ENCODE measurements at regions not wholly inside any gene's neighbourhood (a gene's known extent, or its start where the extent isn't known, plus 50 kb on each side); places are given as distances from the start of the nearest gene placed in this dataset.
A peak's percentile ranks its signal among the peaks of the same experiment; 100 is the strongest.
"Not testable (repeated sequence)": the region's sequence is repeated elsewhere in the genome, so short reads cannot be mapped to it uniquely, and the experiment has no call there.

DNA sequence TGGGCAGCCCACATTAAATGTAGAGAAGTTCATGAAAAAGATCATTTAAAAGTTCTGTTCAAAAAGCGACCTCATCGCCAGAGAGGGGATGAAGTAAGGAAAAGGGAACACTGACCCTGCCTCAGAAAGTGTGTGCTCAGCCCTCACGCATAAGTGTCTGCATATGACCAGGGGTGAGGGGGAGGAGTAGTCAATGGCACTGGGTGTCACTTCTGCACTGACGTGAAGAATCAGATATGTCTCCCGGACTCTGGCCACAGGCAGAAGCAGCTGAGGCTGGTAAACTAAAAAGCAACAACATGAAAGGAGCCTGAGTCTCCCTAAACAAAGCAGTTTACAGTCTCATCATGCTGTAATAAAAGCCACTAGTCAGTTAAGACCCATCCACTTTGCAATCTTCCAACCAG lies 168.5 kb downstream of the AVL9 start:
- peak; percentile 65 to 81 for ATAC-seq

DNA sequence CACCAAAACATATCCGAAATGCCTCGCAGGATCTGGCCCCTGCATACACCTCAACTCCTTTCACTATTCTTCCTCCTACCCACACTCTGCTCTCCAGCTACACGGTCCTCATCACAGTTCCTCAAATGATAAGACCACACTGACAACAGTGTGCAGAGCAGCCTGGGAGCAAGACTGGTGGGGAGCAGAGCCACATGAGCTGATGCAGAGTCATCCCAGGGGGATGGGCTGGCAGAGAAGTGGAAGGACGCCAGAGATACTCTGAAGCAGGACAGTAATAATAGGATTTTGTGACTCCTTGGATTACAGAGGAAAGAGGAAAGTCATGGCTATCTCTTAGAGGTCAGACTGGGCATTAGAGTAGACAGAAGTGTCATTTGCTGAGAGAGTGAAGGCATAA lies 167.2 kb downstream of the AVL9 start:
- H3K27me3 ChIP-seq (ENCODE audit: control insufficient read depth, insufficient read depth); intact Hi-C loops (cut with DNase I); H3K4me3 ChIP-seq (ENCODE audit: low read length); H3K9me3 ChIP-seq (ENCODE audit: control insufficient read depth, low read length); H3K27ac ChIP-seq (ENCODE audit: low read length); H3K4me1 ChIP-seq (ENCODE audit: control insufficient read depth, insufficient read depth, low read length): not testable (repeated sequence)
- 62% methylated on average over 4 of the region's 4 CpGs for WGBS
- ATAC-seq (peak; percentile 45 to 64), DNase-seq (peak in 1 of 3 donors; percentile 22)

More for the DNA sequence above, 168.5 kb downstream of the AVL9 start:
- H3K27me3 ChIP-seq (ENCODE audit: control insufficient read depth, insufficient read depth); H3K4me1 ChIP-seq (ENCODE audit: control insufficient read depth, insufficient read depth, low read length); H3K9me3 ChIP-seq (ENCODE audit: control insufficient read depth, low read length); H3K4me3 ChIP-seq (ENCODE audit: low read length); DNase-seq; intact Hi-C loops (cut with DNase I); H3K27ac ChIP-seq (ENCODE audit: low read length): not testable (repeated sequence)
- WGBS, result 79% methylated on average over 5 of the region's 5 CpGs

DNA sequence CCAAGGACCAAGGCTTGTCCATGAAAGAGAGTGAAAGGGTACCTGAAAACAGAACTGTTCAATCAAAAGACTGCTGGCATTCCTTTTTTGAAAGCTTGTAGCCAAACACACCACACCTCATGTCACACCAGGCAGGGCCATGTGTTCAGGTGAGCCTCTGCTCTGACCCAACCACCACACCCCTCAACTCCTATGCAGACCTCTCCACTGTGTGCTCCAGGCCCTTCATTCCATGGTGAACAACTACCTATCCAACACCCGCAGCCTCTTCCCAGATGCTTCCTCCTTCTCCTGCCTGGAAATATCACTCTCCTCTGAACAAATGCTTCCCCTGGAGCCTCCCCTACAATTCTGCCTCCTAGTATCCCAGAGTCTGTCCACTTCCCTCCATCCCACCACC lies 166.6 kb downstream of the AVL9 start:
- H3K4me3 ChIP-seq (ENCODE audit: low read length), result no peak overlapping the region
- H3K9me3 ChIP-seq (ENCODE audit: control insufficient read depth, low read length), result no peaks in the 10 kb centered on the region
- no peaks in the 10 kb centered on the region for H3K4me1 ChIP-seq (ENCODE audit: control insufficient read depth, insufficient read depth, low read length)
- ATAC-seq (peak in 1 of 2 donors; percentile 9), DNase-seq (no peak)
- 92% methylated on average over 1 of the region's 1 CpG for WGBS
- intact Hi-C loops (cut with DNase I), result no loop called here
- H3K27ac ChIP-seq (ENCODE audit: low read length), result no peak overlapping the region
- H3K27me3 ChIP-seq (ENCODE audit: control insufficient read depth, insufficient read depth), result no peaks in the 10 kb centered on the region

DNA sequence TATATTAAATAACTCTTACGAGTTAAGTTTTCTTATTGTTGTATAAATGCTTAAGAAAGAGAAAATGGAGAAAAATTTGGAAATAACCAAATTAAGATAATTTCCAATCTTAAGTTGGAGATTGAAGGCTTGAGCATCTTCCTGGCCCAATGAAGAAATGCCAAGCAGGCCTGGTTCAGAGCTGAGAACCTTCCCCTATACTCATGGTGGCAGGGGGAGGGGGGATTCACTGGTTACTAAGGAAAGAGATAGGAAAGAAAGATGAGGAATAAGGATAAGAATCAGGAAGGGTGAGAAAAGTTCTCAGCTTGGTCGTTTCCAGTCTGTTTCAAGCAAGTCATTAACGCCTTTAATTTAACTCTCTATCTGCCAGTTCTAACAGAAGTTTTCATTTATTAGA lies 166.2 kb downstream of the AVL9 start:
- Histone ChIP-seq H3K4me1 (ENCODE audit: control insufficient read depth, insufficient read depth, low read length) (no peaks in the 10 kb centered on the region), H3K9me3 (ENCODE audit: control insufficient read depth, low read length) (no peaks in the 10 kb centered on the region), H3K27me3 (ENCODE audit: control insufficient read depth, insufficient read depth) (no peaks in the 10 kb centered on the region), H3K27ac (ENCODE audit: low read length) (no peak overlapping the region), H3K4me3 (ENCODE audit: low read length) (no peak overlapping the region)
- intact Hi-C loops (cut with DNase I), result no loop called here
- ATAC-seq (no peak), DNase-seq (no peak)
- 57% methylated on average over 3 of the region's 3 CpGs for WGBS

DNA sequence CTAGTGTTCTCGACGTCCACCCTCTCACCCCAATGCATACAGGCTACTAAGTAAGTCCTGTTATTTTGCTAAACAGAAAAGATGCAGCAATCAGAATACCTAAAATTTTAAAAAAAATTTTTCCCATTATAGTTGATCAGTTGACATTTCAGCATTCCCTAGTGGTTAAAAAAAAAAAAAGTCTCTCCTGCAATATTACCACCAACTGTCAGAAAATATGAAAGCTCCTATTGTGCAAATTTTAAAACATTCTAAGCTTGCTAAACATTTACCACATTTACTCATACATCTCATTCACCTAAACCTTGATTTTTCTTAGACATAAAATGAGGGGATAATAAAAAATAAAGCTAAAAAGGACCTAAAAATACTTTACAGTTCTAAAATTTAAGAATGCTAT lies 165.6 kb downstream of the AVL9 start:
- Histone ChIP-seq H3K4me1 (ENCODE audit: control insufficient read depth, insufficient read depth, low read length) (no peaks in the 10 kb centered on the region), H3K4me3 (ENCODE audit: low read length) (no peak overlapping the region), H3K9me3 (ENCODE audit: control insufficient read depth, low read length) (no peaks in the 10 kb centered on the region), H3K27ac (ENCODE audit: low read length) (no peak overlapping the region), H3K27me3 (ENCODE audit: control insufficient read depth, insufficient read depth) (no peaks in the 10 kb centered on the region)
- intact Hi-C loops (cut with DNase I), result no loop called here
- DNase-seq (no peak), ATAC-seq (no peak)
- 90% methylated on average over 2 of the region's 2 CpGs for WGBS

DNA sequence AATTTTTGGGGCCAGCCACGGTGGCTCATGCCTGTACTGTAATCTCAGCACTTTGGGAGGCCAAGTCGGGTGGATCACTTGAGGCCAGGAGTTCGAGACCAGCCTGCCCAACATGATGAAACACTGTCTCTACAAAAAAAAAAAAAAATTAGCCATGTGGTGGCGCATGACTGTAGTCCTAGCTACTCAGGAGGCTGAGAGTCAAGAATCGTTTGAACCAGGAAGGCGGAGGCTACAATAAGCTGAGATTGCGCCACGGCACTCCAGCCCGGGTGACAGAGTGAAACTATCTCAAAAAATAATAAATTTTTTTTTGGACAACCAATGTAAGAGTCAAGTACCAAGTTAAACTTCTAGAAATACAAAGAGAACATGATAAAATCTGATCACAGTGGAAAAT lies 164.6 kb downstream of the AVL9 start:
- intact Hi-C loops (cut with DNase I), result no loop called here
- Histone ChIP-seq H3K4me3 (ENCODE audit: low read length) (no peak overlapping the region), H3K27me3 (ENCODE audit: control insufficient read depth, insufficient read depth) (no peaks in the 10 kb centered on the region), H3K27ac (ENCODE audit: low read length) (no peak overlapping the region), H3K4me1 (ENCODE audit: control insufficient read depth, insufficient read depth, low read length) (no peaks in the 10 kb centered on the region), H3K9me3 (ENCODE audit: control insufficient read depth, low read length) (no peaks in the 10 kb centered on the region)
- no peak for ATAC-seq
- peak in 1 of 3 donors; percentile 21 for DNase-seq
- 93% methylated on average over 9 of the region's 9 CpGs for WGBS

DNA sequence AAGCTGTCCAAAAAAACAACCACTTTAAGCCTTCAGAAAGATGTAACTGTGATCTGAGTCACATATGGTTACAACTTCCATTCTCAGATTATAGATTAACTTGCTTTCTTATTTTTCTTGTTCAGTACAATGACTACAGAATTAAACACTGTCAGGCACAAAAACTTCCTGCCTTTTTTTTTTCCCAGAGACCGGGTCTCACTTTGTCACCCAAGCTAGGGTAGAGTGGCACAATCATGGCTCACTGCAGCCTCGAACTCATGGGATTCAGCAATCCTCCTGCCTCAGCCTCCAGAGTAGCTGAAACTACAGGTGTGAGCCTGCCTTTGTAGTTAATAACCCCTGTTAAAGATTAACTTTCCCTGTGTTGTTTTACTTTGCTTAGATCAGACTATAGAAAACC lies 163.2 kb downstream of the AVL9 start:
- no peaks in the 10 kb centered on the region for H3K27me3 ChIP-seq (ENCODE audit: control insufficient read depth, insufficient read depth)
- H3K9me3 ChIP-seq (ENCODE audit: control insufficient read depth, low read length), result no peaks in the 10 kb centered on the region
- 77% methylated on average over 2 of the region's 2 CpGs for WGBS
- no peaks in the 10 kb centered on the region for H3K4me1 ChIP-seq (ENCODE audit: control insufficient read depth, insufficient read depth, low read length)
- H3K27ac ChIP-seq (ENCODE audit: low read length), result no peak overlapping the region
- intact Hi-C loops (cut with DNase I), result no loop called here
- ATAC-seq (no peak), DNase-seq (no peak)
- H3K4me3 ChIP-seq (ENCODE audit: low read length), result no peak overlapping the region

DNA sequence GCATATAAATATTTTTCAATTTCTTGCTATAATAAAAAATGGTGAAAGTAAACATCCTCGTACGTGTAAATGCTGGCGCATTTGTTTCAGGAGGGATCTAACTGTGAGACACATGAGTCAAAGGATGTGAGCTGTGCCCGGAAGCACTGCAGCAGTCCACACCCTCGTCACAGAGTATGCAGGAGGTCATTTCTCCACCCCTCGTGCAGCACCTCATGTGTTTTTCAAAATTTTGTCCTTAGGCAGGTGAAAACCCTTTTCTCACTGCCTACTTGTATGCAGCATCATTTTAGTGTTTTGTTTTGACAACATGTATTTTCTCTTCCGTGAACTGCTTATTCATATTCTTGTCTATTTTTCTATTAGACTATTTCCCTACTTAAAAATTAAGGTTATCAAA lies 162.7 kb downstream of the AVL9 start:
- WGBS, result 75% methylated on average over 7 of the region's 7 CpGs

DNA sequence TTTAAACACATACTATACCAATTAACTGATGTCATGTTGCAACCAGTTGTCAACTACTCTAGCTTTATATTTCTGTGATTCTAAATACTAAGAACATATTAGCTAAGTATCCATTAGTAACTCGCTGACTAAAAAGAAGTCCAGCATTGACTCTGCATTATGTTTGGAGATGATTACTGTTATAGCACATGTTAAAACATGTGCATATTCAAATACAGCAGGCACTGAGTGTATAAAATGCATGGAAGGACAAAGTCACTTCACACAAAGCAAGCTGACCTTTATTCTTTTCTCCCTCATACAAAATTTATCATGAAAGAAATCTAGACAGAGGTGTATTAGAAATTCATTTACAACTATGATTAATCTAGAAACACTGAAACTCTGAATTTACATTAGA lies 159.3 kb downstream of the AVL9 start:
- H3K4me3 ChIP-seq (ENCODE audit: low read length); DNase-seq; H3K27me3 ChIP-seq (ENCODE audit: control insufficient read depth, insufficient read depth); ATAC-seq; intact Hi-C loops (cut with DNase I); H3K27ac ChIP-seq (ENCODE audit: low read length); H3K4me1 ChIP-seq (ENCODE audit: control insufficient read depth, insufficient read depth, low read length); H3K9me3 ChIP-seq (ENCODE audit: control insufficient read depth, low read length): not testable (repeated sequence)
- 96% methylated on average over 1 of the region's 1 CpG for WGBS

More for the DNA sequence above, 162.7 kb downstream of the AVL9 start:
- peak in 1 of 2 donors; percentile 92 for ATAC-seq
- Histone ChIP-seq H3K9me3 (ENCODE audit: control insufficient read depth, low read length) (no peaks in the 10 kb centered on the region), H3K4me3 (ENCODE audit: low read length) (no peak overlapping the region), H3K27ac (ENCODE audit: low read length) (no peak overlapping the region), H3K27me3 (ENCODE audit: control insufficient read depth, insufficient read depth) (no peaks in the 10 kb centered on the region), H3K4me1 (ENCODE audit: control insufficient read depth, insufficient read depth, low read length) (no peaks in the 10 kb centered on the region)
- intact Hi-C loops (cut with DNase I), result no loop called here
- DNase-seq, result peak in 1 of 3 donors; percentile 11

DNA sequence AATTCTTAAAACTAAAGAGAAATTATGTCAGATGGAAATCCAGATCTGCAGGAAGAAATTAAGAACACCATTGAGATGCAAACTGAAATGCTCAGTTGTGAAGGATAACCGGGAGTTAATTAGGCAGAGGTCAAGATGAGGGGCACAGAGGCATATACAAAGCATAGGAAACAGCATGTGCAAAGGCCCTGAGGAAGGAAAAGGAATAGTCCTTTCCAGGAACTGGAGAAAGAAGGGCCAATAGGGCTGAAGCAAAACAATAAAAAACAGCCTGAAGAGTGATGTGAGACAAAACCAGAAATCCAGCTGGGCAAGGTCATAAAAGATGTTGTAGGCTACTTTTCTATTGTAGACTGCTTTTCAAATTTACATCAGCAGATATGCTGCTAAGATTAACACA lies 155.1 kb downstream of the AVL9 start:
- WGBS, result 88% methylated on average over 1 of the region's 1 CpG
- H3K27me3 ChIP-seq (ENCODE audit: control insufficient read depth, insufficient read depth); intact Hi-C loops (cut with DNase I): not testable (repeated sequence)

DNA sequence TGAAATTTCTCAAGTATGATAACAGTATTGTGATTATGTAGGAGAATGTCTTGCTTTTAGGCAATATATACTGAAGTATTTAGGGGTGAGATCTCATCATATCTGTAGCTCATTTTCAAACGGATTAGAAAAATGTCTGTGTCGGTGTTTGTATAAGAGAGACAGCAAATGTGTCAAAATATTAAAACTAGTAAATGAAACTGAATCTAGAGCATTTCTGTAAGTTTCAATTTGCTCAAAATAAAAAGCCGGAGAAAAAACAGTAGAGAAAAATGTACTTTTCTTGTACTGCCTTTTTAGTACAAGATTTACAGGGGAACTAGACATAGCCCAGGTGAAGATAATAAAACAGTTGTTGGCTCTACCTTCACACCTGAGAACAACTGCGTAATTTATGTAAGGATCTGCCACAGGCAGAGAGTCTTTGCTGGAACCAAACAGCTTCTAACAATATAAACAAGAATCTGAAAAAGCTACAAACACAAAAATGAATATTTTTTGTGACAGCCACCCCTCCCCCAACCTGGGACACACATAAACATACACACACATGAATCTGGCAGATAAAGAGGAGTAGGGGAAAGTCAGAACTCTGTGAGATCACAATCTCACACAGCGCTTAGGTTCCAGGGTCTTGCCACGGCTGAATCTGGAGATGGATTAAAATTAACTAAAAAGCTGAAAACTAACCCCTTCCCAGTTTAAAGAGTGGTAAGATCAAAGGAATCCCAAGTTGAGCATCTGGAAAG lies 153.3 kb downstream of the AVL9 start:
- ATAC-seq (no peak), DNase-seq (no peak)
- intact Hi-C loops (cut with DNase I), result no loop called here
- H3K9me3 ChIP-seq (ENCODE audit: control insufficient read depth, low read length), result no peaks in the 10 kb centered on the region
- no peaks in the 10 kb centered on the region for H3K4me1 ChIP-seq (ENCODE audit: control insufficient read depth, insufficient read depth, low read length)
- 85% methylated on average over 6 of the region's 6 CpGs for WGBS
- no peak overlapping the region for H3K4me3 ChIP-seq (ENCODE audit: low read length)
- H3K27me3 ChIP-seq (ENCODE audit: control insufficient read depth, insufficient read depth), result no peaks in the 10 kb centered on the region
- no peak overlapping the region for H3K27ac ChIP-seq (ENCODE audit: low read length)

More for the DNA sequence above, 155.1 kb downstream of the AVL9 start:
- H3K9me3 ChIP-seq (ENCODE audit: control insufficient read depth, low read length); DNase-seq; H3K4me3 ChIP-seq (ENCODE audit: low read length); ATAC-seq; H3K27ac ChIP-seq (ENCODE audit: low read length); H3K4me1 ChIP-seq (ENCODE audit: control insufficient read depth, insufficient read depth, low read length): not testable (repeated sequence)

DNA sequence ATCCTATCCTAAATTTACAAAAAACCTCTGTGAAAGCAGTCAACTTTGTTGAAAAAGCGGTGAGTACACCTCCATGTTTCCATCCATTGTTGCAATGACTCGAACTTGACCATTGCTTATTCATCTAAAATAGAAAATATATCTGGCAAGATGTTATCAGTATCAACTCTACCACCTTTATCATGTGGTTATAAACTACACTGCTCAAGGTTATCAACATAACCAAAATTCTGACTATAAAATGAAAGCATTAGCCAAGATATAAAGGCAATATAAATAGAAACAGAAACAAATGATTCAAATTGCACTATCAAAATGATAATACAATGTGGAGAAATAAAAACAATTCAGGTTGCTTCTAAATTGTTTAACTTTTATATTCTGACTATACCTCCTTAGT lies 150.0 kb downstream of the AVL9 start:
- H3K27ac ChIP-seq (ENCODE audit: low read length); H3K27me3 ChIP-seq (ENCODE audit: control insufficient read depth, insufficient read depth); H3K9me3 ChIP-seq (ENCODE audit: control insufficient read depth, low read length); ATAC-seq; intact Hi-C loops (cut with DNase I); H3K4me1 ChIP-seq (ENCODE audit: control insufficient read depth, insufficient read depth, low read length); H3K4me3 ChIP-seq (ENCODE audit: low read length); DNase-seq: not testable (repeated sequence)
- WGBS, result 81% methylated on average over 2 of the region's 2 CpGs

Data from right cardiac atrium (tissue), 5 donors.